ENCODE measurements at regions not wholly inside any gene's neighbourhood (a gene's known extent, or its start where the extent isn't known, plus 50 kb on each side); places are given as distances from the start of the nearest gene placed in this dataset.

GRCh38 chr5:141777711-141778110 is 95.7 kb upstream of the ARAP3 start:
- no peak for DNase-seq

- no peak for DNase-seq
Observed at GRCh38 chr5:141777130-141777529, 95.1 kb upstream of the ARAP3 start.

GRCh38 chr5:141773779-141774562 is 91.9 kb upstream of the ARAP3 start:
- no peak for DNase-seq

GRCh38 chr5:141772281-141772680 is 90.3 kb upstream of the ARAP3 start:
- DNase-seq: no peak

GRCh38 chr5:141771562-141771961 is 89.5 kb upstream of the ARAP3 start:
- DNase-seq: no peak

- no peak for DNase-seq
Observed at GRCh38 chr5:141771031-141771430, 89.0 kb upstream of the ARAP3 start.

- no peak for DNase-seq
Observed at GRCh38 chr5:141769671-141770070, 87.6 kb upstream of the ARAP3 start.

- DNase-seq: no peak
Observed at GRCh38 chr5:141767671-141768070, 85.6 kb upstream of the ARAP3 start.

GRCh38 chr5:141765896-141766551 is 84.0 kb upstream of the ARAP3 start:
- no peak for DNase-seq

- DNase-seq: no peak
Observed at GRCh38 chr5:141763541-141763940, 81.5 kb upstream of the ARAP3 start.

GRCh38 chr5:141762790-141763368 is 80.8 kb upstream of the ARAP3 start:
- no peak for DNase-seq

GRCh38 chr5:141762316-141762715 is 80.3 kb upstream of the ARAP3 start:
- no peak for DNase-seq

- DNase-seq: no peak
Observed at GRCh38 chr5:141760753-141761152, 78.7 kb upstream of the ARAP3 start.

GRCh38 chr5:141760193-141760592 is 78.2 kb upstream of the ARAP3 start:
- DNase-seq: no peak

- no peak for DNase-seq
Observed at GRCh38 chr5:141758310-141758998, 76.4 kb upstream of the ARAP3 start.

GRCh38 chr5:141757402-141757801 is 75.4 kb upstream of the ARAP3 start:
- DNase-seq: no peak

GRCh38 chr5:141756196-141756595 is 74.2 kb upstream of the ARAP3 start:
- no peak for DNase-seq

GRCh38 chr5:141753971-141754713 is 72.1 kb upstream of the ARAP3 start:
- no peak for DNase-seq

- no peak for DNase-seq
Observed at GRCh38 chr5:141753143-141753970, 71.3 kb upstream of the ARAP3 start.

GRCh38 chr5:141747152-141748141 is 65.4 kb upstream of the ARAP3 start:
- peak; percentile 77 to 89 for DNase-seq

- DNase-seq: no peak
Observed at GRCh38 chr5:141746395-141746794, 64.4 kb upstream of the ARAP3 start.

All from SHP77 (cell line).